ENCODE measurements at regions not wholly inside any gene's neighbourhood (a gene's known extent, or its start where the extent isn't known, plus 50 kb on each side); places are given as distances from the start of the nearest gene placed in this dataset.

GRCh38 chr22:47846206-47846605, 1083.8 kb downstream of the TBC1D22A start:
- Histone ChIP-seq H3K36me3 (no peaks in the 10 kb centered on the region), H3K9me3 (no peaks in the 10 kb centered on the region), H3K27ac (no peak overlapping the region), H3K27me3 (no peaks in the 10 kb centered on the region), H3K4me1 (ENCODE audit: insufficient read depth) (peaks cover 5% of the 10 kb centered on the region), H3K4me3 (no peak overlapping the region)
- DNase-seq = no peak
- WGBS, 3 donors = 75 to 79% (median 79%) methylated on average over 2 of the region's 2 CpGs
- TF ChIP-seq EP300 (IDR thresholded peaks at IDR 0.05) = no peak
- TF ChIP-seq CTCF (IDR thresholded peaks at IDR 0.05) = no peak
- no peak for TF ChIP-seq POLR2A (IDR thresholded peaks at IDR 0.05)
- intact Hi-C loops (cut with DNase I) = no loop called here

GRCh38 chr22:47842119-47842518, 1079.7 kb downstream of the TBC1D22A start:
- H3K4me3 ChIP-seq = no peak overlapping the region
- 86 to 94% (median 89%) methylated on average over 9 to 10 of the region's 10 CpGs for WGBS, 3 donors

GRCh38 chr22:47841156-47841555, 1078.7 kb downstream of the TBC1D22A start:
- Histone ChIP-seq H3K4me3 (no peak overlapping the region), H3K36me3 (no peaks in the 10 kb centered on the region), H3K4me1 (ENCODE audit: insufficient read depth) (no peaks in the 10 kb centered on the region), H3K9me3 (no peaks in the 10 kb centered on the region), H3K27me3 (no peaks in the 10 kb centered on the region), H3K27ac (no peak overlapping the region)
- WGBS, 3 donors = 57 to 75% (median 67%) methylated on average over 3 of the region's 3 CpGs
- TF ChIP-seq EP300 (IDR thresholded peaks at IDR 0.05) (no peak), CTCF (IDR thresholded peaks at IDR 0.05) (no peak), POLR2A (IDR thresholded peaks at IDR 0.05) (no peak)
- intact Hi-C loops (cut with DNase I) = no loop called here
- DNase-seq = no peak

More at GRCh38 chr22:47842119-47842518, 1079.7 kb downstream of the TBC1D22A start:
- Histone ChIP-seq H3K4me1 (ENCODE audit: insufficient read depth) (no peaks in the 10 kb centered on the region), H3K36me3 (no peaks in the 10 kb centered on the region), H3K27ac (no peak overlapping the region), H3K27me3 (no peaks in the 10 kb centered on the region), H3K9me3 (no peaks in the 10 kb centered on the region)
- TF ChIP-seq CTCF (IDR thresholded peaks at IDR 0.05) = no peak
- TF ChIP-seq POLR2A (IDR thresholded peaks at IDR 0.05) = no peak
- no peak for TF ChIP-seq EP300 (IDR thresholded peaks at IDR 0.05)
- intact Hi-C loops (cut with DNase I) = no loop called here
- no peak for DNase-seq

GRCh38 chr22:47839595-47840227, 1077.3 kb downstream of the TBC1D22A start:
- Histone ChIP-seq H3K27me3 (no peaks in the 10 kb centered on the region), H3K27ac (no peak overlapping the region), H3K36me3 (no peaks in the 10 kb centered on the region), H3K9me3 (no peaks in the 10 kb centered on the region), H3K4me1 (ENCODE audit: insufficient read depth) (no peaks in the 10 kb centered on the region), H3K4me3 (no peak overlapping the region)
- intact Hi-C loops (cut with DNase I) = no loop called here
- DNase-seq = no peak
- TF ChIP-seq EP300 (IDR thresholded peaks at IDR 0.05) (no peak), POLR2A (IDR thresholded peaks at IDR 0.05) (no peak), CTCF (IDR thresholded peaks at IDR 0.05) (no peak)
- WGBS, 3 donors = 61 to 81% (median 81%) methylated on average over 13 of the region's 13 CpGs
